ENCODE measurements at regions not wholly inside any gene's neighbourhood (a gene's known extent, or its start where the extent isn't known, plus 50 kb on each side); places are given as distances from the start of the nearest gene placed in this dataset.
"Not testable (repeated sequence)": the region's sequence is repeated elsewhere in the genome, so short reads cannot be mapped to it uniquely, and the experiment has no call there.

GRCh38 chr12:128091951-128092382 is 175.0 kb upstream of the TMEM132C start:
- DNase-seq (ENCODE audit: low spot score) = no peak

- no peak for DNase-seq (ENCODE audit: low spot score)
These were observed 168.2 kb upstream of the TMEM132C start for GRCh38 chr12:128098730-128099129.

- DNase-seq (ENCODE audit: low spot score) = no peak
These were observed 163.8 kb upstream of the TMEM132C start for GRCh38 chr12:128103152-128103551.

- no peak for DNase-seq (ENCODE audit: low spot score)
These were observed 157.7 kb upstream of the TMEM132C start for GRCh38 chr12:128109236-128109635.

GRCh38 chr12:128109636-128110035 is 157.3 kb upstream of the TMEM132C start:
- no peak for DNase-seq (ENCODE audit: low spot score)

GRCh38 chr12:128111333-128111732 is 155.6 kb upstream of the TMEM132C start:
- DNase-seq (ENCODE audit: low spot score) = no peak

- no peak for DNase-seq (ENCODE audit: low spot score)
These were observed 155.0 kb upstream of the TMEM132C start for GRCh38 chr12:128111951-128112350.

GRCh38 chr12:128113250-128113649 is 153.7 kb upstream of the TMEM132C start:
- DNase-seq (ENCODE audit: low spot score) = not testable (repeated sequence)

GRCh38 chr12:128114485-128114884 is 152.5 kb upstream of the TMEM132C start:
- no peak for DNase-seq (ENCODE audit: low spot score)

GRCh38 chr12:128116537-128116936 is 150.4 kb upstream of the TMEM132C start:
- DNase-seq (ENCODE audit: low spot score) = no peak

- DNase-seq (ENCODE audit: low spot score) = no peak
These were observed 146.9 kb upstream of the TMEM132C start for GRCh38 chr12:128120035-128120434.

GRCh38 chr12:128121424-128121823 is 145.5 kb upstream of the TMEM132C start:
- DNase-seq (ENCODE audit: low spot score) = no peak

GRCh38 chr12:128123096-128123495 is 143.9 kb upstream of the TMEM132C start:
- no peak for DNase-seq (ENCODE audit: low spot score)

- no peak for DNase-seq (ENCODE audit: low spot score)
These were observed 135.0 kb upstream of the TMEM132C start for GRCh38 chr12:128131955-128132354.

- DNase-seq (ENCODE audit: low spot score) = no peak
These were observed 133.5 kb upstream of the TMEM132C start for GRCh38 chr12:128133321-128134073.

- no peak for DNase-seq (ENCODE audit: low spot score)
These were observed 129.8 kb upstream of the TMEM132C start for GRCh38 chr12:128137140-128137539.

- no peak for DNase-seq (ENCODE audit: low spot score)
These were observed 128.8 kb upstream of the TMEM132C start for GRCh38 chr12:128138125-128138524.

- peak; percentile 7 for DNase-seq (ENCODE audit: low spot score)
These were observed 126.4 kb upstream of the TMEM132C start for GRCh38 chr12:128140551-128140950.

- DNase-seq (ENCODE audit: low spot score) = no peak
These were observed 116.0 kb upstream of the TMEM132C start for GRCh38 chr12:128150961-128151360.

- no peak for DNase-seq (ENCODE audit: low spot score)
These were observed 111.4 kb upstream of the TMEM132C start for GRCh38 chr12:128155571-128155970.

- DNase-seq (ENCODE audit: low spot score) = no peak
These were observed 103.9 kb upstream of the TMEM132C start for GRCh38 chr12:128163086-128163485.

GRCh38 chr12:128164533-128164932 is 102.4 kb upstream of the TMEM132C start:
- DNase-seq (ENCODE audit: low spot score) = no peak

- DNase-seq (ENCODE audit: low spot score) = no peak
These were observed 101.6 kb upstream of the TMEM132C start for GRCh38 chr12:128165387-128165786.

GRCh38 chr12:128168273-128168672 is 98.7 kb upstream of the TMEM132C start:
- no peak for DNase-seq (ENCODE audit: low spot score)
